Peyer's patch (tissue), 4 donors: ENCODE measurements at regions not wholly inside any gene's neighbourhood (a gene's known extent, or its start where the extent isn't known, plus 50 kb on each side); places are given as distances from the start of the nearest gene placed in this dataset.

Experiments used
- POLR2A ChIP-seq, 2 donors: fragments of 450-650 bp; IDR thresholded peaks; one replicate each; pipeline ENCODE4 v1.5.1; 2017; ENCODE audit warnings: antibody characterized with exemption in 2 of 2, mild to moderate bottlenecking in 2 of 2, moderate library complexity in 2 of 2
- TF ChIP-seq, protein P1 (sequence below), 6 experiments: fragments of 450-650 bp in 4 of 6; fragments of 200-600 bp in 2 of 6; sonication (generic) in 1 of 6; IDR thresholded peaks; one replicate each; pipeline ENCODE4 v1.5.1; 2017 to 2019; ENCODE audit warnings: antibody characterized with exemption in 6 of 6, mild to moderate bottlenecking in 3 of 6, moderate library complexity in 1 of 6

DNA sequence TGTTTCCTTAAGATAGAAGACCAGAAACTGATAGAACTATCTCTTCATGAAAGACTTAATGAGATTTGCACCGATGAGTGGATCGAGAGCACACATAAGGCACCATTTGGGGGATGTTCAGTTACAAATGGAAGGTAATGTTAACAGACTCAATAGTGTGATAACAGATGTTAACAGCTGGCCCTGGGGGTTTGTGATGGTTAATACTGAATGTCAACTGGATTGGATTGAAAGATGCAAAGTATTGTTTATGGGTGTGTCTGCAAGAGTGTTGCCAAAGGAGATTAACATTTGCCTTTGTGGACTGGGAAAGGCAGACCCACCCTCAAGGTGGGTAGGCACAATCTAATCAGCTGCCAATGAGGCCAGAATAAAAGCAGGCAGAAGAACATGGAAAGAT lies 130.5 kb upstream of the DGKB start:
- TF ChIP-seq, protein P1, sequence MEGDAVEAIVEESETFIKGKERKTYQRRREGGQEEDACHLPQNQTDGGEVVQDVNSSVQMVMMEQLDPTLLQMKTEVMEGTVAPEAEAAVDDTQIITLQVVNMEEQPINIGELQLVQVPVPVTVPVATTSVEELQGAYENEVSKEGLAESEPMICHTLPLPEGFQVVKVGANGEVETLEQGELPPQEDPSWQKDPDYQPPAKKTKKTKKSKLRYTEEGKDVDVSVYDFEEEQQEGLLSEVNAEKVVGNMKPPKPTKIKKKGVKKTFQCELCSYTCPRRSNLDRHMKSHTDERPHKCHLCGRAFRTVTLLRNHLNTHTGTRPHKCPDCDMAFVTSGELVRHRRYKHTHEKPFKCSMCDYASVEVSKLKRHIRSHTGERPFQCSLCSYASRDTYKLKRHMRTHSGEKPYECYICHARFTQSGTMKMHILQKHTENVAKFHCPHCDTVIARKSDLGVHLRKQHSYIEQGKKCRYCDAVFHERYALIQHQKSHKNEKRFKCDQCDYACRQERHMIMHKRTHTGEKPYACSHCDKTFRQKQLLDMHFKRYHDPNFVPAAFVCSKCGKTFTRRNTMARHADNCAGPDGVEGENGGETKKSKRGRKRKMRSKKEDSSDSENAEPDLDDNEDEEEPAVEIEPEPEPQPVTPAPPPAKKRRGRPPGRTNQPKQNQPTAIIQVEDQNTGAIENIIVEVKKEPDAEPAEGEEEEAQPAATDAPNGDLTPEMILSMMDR (IDR thresholded peaks at IDR 0.05) = no peak
- TF ChIP-seq POLR2A (IDR thresholded peaks at IDR 0.05) = no peak
